Body of pancreas (tissue), 4 donors: ENCODE measurements at regions not wholly inside any gene's neighbourhood (a gene's known extent, or its start where the extent isn't known, plus 50 kb on each side); places are given as distances from the start of the nearest gene placed in this dataset.
"Not testable (repeated sequence)": the region's sequence is repeated elsewhere in the genome, so short reads cannot be mapped to it uniquely, and the experiment has no call there.

Experiments used
- ATAC-seq: fragments of 150-250 bp; one replicate; pipeline ENCODE4 v1.9.1; 2016
- DNase-seq, 4 donors: peaks; one replicate each; pipeline ENCODE4 v3.0.0-alpha.2; 2019
- H3K27ac ChIP-seq, 4 donors: fragments of 200-600 bp; sonication (generic); 1 replicate in 3 of 4; 2 replicates in 1 of 4; pipeline versions ENCODE4 v1.5.1 to v1.6.1; 2016 to 2019; ENCODE audit warnings: mild to moderate bottlenecking in 1 of 4, mixed read lengths in 1 of 4, moderate library complexity in 1 of 4
- H3K27me3 ChIP-seq, 2 donors: fragments of 200-600 bp; sonication (generic); one replicate each; pipeline ENCODE4 v1.6.0; 2016; ENCODE audit warnings: mild to moderate bottlenecking in 1 of 2
- H3K36me3 ChIP-seq, 2 donors: fragments of 200-600 bp; sonication (generic); replicated peaks in 1 of 2; 2 replicates each; pipeline ENCODE4 v1.5.1; 2016; ENCODE audit warnings: low read depth in 2 of 2; ENCODE audit not compliant: insufficient read depth in 1 of 2
- H3K4me1 ChIP-seq: fragments of 200-600 bp; sonication (generic); one replicate; pipeline ENCODE4 v1.6.0; 2016
- H3K4me3 ChIP-seq, 2 donors: fragments of 200-600 bp; sonication (generic); 1 replicate in 1 of 2; 2 replicates in 1 of 2; pipeline ENCODE4 v1.5.1; 2016 to 2019
- H3K9me3 ChIP-seq, 3 donors: fragments of 200-600 bp; sonication (generic); 1 replicate in 2 of 3; 2 replicates in 1 of 3; pipeline ENCODE4 v1.5.1; 2016
- CTCF ChIP-seq, 7 experiments: fragments of 450-650 bp in 4 of 7; fragments of 200-600 bp in 3 of 7; sonication (generic) in 3 of 7; IDR thresholded peaks; one replicate each; pipeline ENCODE4 v1.5.1; 2016 to 2019; ENCODE audit warnings: antibody characterized with exemption in 7 of 7
- POLR2A ChIP-seq, 3 donors: fragments of 450-650 bp; IDR thresholded peaks; one replicate each; pipeline ENCODE4 v1.6.1; 2016; ENCODE audit warnings: antibody characterized with exemption in 3 of 3, mild to moderate bottlenecking in 2 of 3
- WGBS, 2 donors: methylation state at CpG; one replicate each; pipeline ENCODE4 v1.1.5; 2017; 5-methylcytosine and 5-hydroxymethylcytosine counted together
- intact Hi-C: fragments of 100-400 bp; cut with DNase I; formaldehyde crosslinking; loops from one replicate; pipeline ENCODE4 v1.15.1; 2023

- Histone ChIP-seq H3K27me3 (no peaks in the 10 kb centered on the region), H3K36me3 (no peaks in the 10 kb centered on the region), H3K9me3 (peaks cover 0 to 4% (median 0%) of the 10 kb centered on the region in 3 donors), H3K27ac (no peak overlapping the region), H3K4me3 (no peak overlapping the region), H3K4me1 (no peaks in the 10 kb centered on the region)
- intact Hi-C loops: no loop called here
- DNase-seq (no peak), ATAC-seq (no peak)
- 3 to 9% methylated on average over 1 of the region's 1 CpG for WGBS, 2 donors
- no peak for TF ChIP-seq POLR2A (IDR thresholded peaks at IDR 0.05)
- TF ChIP-seq CTCF (IDR thresholded peaks at IDR 0.05): peak in 5 of 7 experiments; percentile 11 to 36 (median 31)
Measured at GRCh38 chr11:7143908-7144307, 55.1 kb downstream of the RBMXL2 start.

GRCh38 chr11:7150104-7150503 lies 61.3 kb downstream of the RBMXL2 start:
- ATAC-seq, intact Hi-C loops, H3K27me3 ChIP-seq, H3K4me1 ChIP-seq, H3K36me3 ChIP-seq, H3K4me3 ChIP-seq, DNase-seq, H3K27ac ChIP-seq, H3K9me3 ChIP-seq: not testable (repeated sequence)
- 79 to 88% methylated on average over 4 of the region's 4 CpGs for WGBS, 2 donors

- Histone ChIP-seq H3K9me3 (no peaks in the 10 kb centered on the region), H3K27ac (no peak overlapping the region), H3K27me3 (no peaks in the 10 kb centered on the region), H3K4me3 (no peak overlapping the region), H3K36me3 (no peaks in the 10 kb centered on the region), H3K4me1 (no peaks in the 10 kb centered on the region)
- DNase-seq (no peak), ATAC-seq (peak; percentile 35)
- no peak for TF ChIP-seq POLR2A (IDR thresholded peaks at IDR 0.05)
- no peak for TF ChIP-seq CTCF (IDR thresholded peaks at IDR 0.05)
- intact Hi-C loops: no loop called here
- WGBS, 2 donors: 34 to 39% methylated on average over 2 of the region's 2 CpGs
Measured at GRCh38 chr11:7154881-7155361, 66.1 kb downstream of the RBMXL2 start.

- Histone ChIP-seq H3K4me3 (no peak overlapping the region), H3K36me3 (no peaks in the 10 kb centered on the region), H3K4me1 (no peaks in the 10 kb centered on the region), H3K9me3 (no peaks in the 10 kb centered on the region), H3K27me3 (no peaks in the 10 kb centered on the region), H3K27ac (no peak overlapping the region)
- DNase-seq: no peak
- WGBS, 2 donors: 25 to 35% methylated on average over 3 of the region's 3 CpGs
- TF ChIP-seq CTCF (IDR thresholded peaks at IDR 0.05) (no peak), POLR2A (IDR thresholded peaks at IDR 0.05) (no peak)
- ATAC-seq: no peak
- intact Hi-C loops: no loop called here
Measured at GRCh38 chr11:7160814-7161489, 72.2 kb downstream of the RBMXL2 start.

GRCh38 chr11:7165911-7166310 lies 77.1 kb downstream of the RBMXL2 start:
- DNase-seq (no peak), ATAC-seq (no peak)
- TF ChIP-seq CTCF (IDR thresholded peaks at IDR 0.05) (no peak), POLR2A (IDR thresholded peaks at IDR 0.05) (no peak)

More at GRCh38 chr11:7165911-7166310, 77.1 kb downstream of the RBMXL2 start:
- Histone ChIP-seq H3K4me1 (no peaks in the 10 kb centered on the region), H3K27ac (no peak overlapping the region), H3K4me3 (no peak overlapping the region), H3K27me3 (no peaks in the 10 kb centered on the region), H3K9me3 (no peaks in the 10 kb centered on the region), H3K36me3 (no peaks in the 10 kb centered on the region)
- intact Hi-C loops: no loop called here
- WGBS, 2 donors: 32 to 43% methylated on average over 3 of the region's 3 CpGs
